ENCODE measurements at regions not wholly inside any gene's neighbourhood (a gene's known extent, or its start where the extent isn't known, plus 50 kb on each side); places are given as distances from the start of the nearest gene placed in this dataset.
A peak's percentile ranks its signal among the peaks of the same experiment; 100 is the strongest.

GRCh38 chr10:113294868-113295267, 258.0 kb upstream of the HABP2 start:
- TF ChIP-seq CTCF (IDR thresholded peaks at IDR 0.05; ENCODE audit: insufficient read depth, low read depth, low read length, missing control alignments), result no peak
- DNase-seq (ENCODE audit: low read depth), result no peak
- no peak overlapping the region for H3K4me3 ChIP-seq (ENCODE audit: low read depth, low read length)

GRCh38 chr10:113297226-113297625, 255.6 kb upstream of the HABP2 start:
- TF ChIP-seq CTCF (IDR thresholded peaks at IDR 0.05; ENCODE audit: insufficient read depth, low read depth, low read length, missing control alignments), result no peak
- H3K4me3 ChIP-seq (ENCODE audit: low read depth, low read length), result no peak overlapping the region
- DNase-seq (ENCODE audit: low read depth), result no peak

- DNase-seq (ENCODE audit: low read depth), result no peak
- no peak for TF ChIP-seq CTCF (IDR thresholded peaks at IDR 0.05; ENCODE audit: insufficient read depth, low read depth, low read length, missing control alignments)
Observed at GRCh38 chr10:113298616-113299015, 254.2 kb upstream of the HABP2 start.

GRCh38 chr10:113300201-113300600, 252.7 kb upstream of the HABP2 start:
- no peak overlapping the region for H3K4me3 ChIP-seq (ENCODE audit: low read depth, low read length)
- no peak for TF ChIP-seq CTCF (IDR thresholded peaks at IDR 0.05; ENCODE audit: insufficient read depth, low read depth, low read length, missing control alignments)
- no peak for DNase-seq (ENCODE audit: low read depth)

More at GRCh38 chr10:113298616-113299015, 254.2 kb upstream of the HABP2 start:
- H3K4me3 ChIP-seq (ENCODE audit: low read depth, low read length), result no peak overlapping the region

- no peak overlapping the region for H3K4me3 ChIP-seq (ENCODE audit: low read depth, low read length)
- TF ChIP-seq CTCF (IDR thresholded peaks at IDR 0.05; ENCODE audit: insufficient read depth, low read depth, low read length, missing control alignments), result no peak
- peak; percentile 37 for DNase-seq (ENCODE audit: low read depth)
Observed at GRCh38 chr10:113300617-113301016, 252.2 kb upstream of the HABP2 start.

GRCh38 chr10:113301342-113301984, 251.4 kb upstream of the HABP2 start:
- no peak overlapping the region for H3K4me3 ChIP-seq (ENCODE audit: low read depth, low read length)
- no peak for TF ChIP-seq CTCF (IDR thresholded peaks at IDR 0.05; ENCODE audit: insufficient read depth, low read depth, low read length, missing control alignments)
- DNase-seq (ENCODE audit: low read depth), result no peak

- DNase-seq (ENCODE audit: low read depth), result no peak
- no peak overlapping the region for H3K4me3 ChIP-seq (ENCODE audit: low read depth, low read length)
- TF ChIP-seq CTCF (IDR thresholded peaks at IDR 0.05; ENCODE audit: insufficient read depth, low read depth, low read length, missing control alignments), result no peak
Observed at GRCh38 chr10:113302062-113302461, 250.8 kb upstream of the HABP2 start.

Data from GM12865 (cell line).